Hematopoietic multipotent progenitor cell treated with erythropoietin and hydrocortisone succinate and interleukin-3 and kit ligand, for 17 days (in vitro differentiated cells): ENCODE measurements at regions not wholly inside any gene's neighbourhood (a gene's known extent, or its start where the extent isn't known, plus 50 kb on each side); places are given as distances from the start of the nearest gene placed in this dataset.

ENCODE experiments used
- DNase-seq: peaks from one replicate; pipeline ENCODE4 v3.0.0-alpha.2; 2015; ENCODE audit warnings: low spot score

- DNase-seq, result no peak
Observed at GRCh38 chr4:186934244-186934643, 210.6 kb upstream of the FAT1 start.

GRCh38 chr4:186934841-186935443 is 211.3 kb upstream of the FAT1 start:
- no peak for DNase-seq

- no peak for DNase-seq
Observed at GRCh38 chr4:186935901-186936300, 212.2 kb upstream of the FAT1 start.

- no peak for DNase-seq
Observed at GRCh38 chr4:186936496-186937375, 213.1 kb upstream of the FAT1 start.

GRCh38 chr4:186939226-186939625 is 215.6 kb upstream of the FAT1 start:
- no peak for DNase-seq

- no peak for DNase-seq
Observed at GRCh38 chr4:186939766-186940165, 216.1 kb upstream of the FAT1 start.

GRCh38 chr4:186940476-186940875 is 216.8 kb upstream of the FAT1 start:
- DNase-seq, result no peak

GRCh38 chr4:186942758-186943377 is 219.2 kb upstream of the FAT1 start:
- no peak for DNase-seq

- DNase-seq, result no peak
Observed at GRCh38 chr4:186943411-186943810, 219.8 kb upstream of the FAT1 start.

GRCh38 chr4:186946136-186946535 is 222.5 kb upstream of the FAT1 start:
- no peak for DNase-seq

GRCh38 chr4:186946682-186947294 is 223.1 kb upstream of the FAT1 start:
- DNase-seq, result no peak

- DNase-seq, result no peak
Observed at GRCh38 chr4:186948361-186949242, 224.9 kb upstream of the FAT1 start.

GRCh38 chr4:186949847-186950246 is 226.2 kb upstream of the FAT1 start:
- DNase-seq, result no peak

- DNase-seq, result no peak
Observed at GRCh38 chr4:186952709-186953108, 229.1 kb upstream of the FAT1 start.

- DNase-seq, result no peak
Observed at GRCh38 chr4:186953599-186954260, 230.1 kb upstream of the FAT1 start.

- DNase-seq, result no peak
Observed at GRCh38 chr4:186954509-186954908, 230.9 kb upstream of the FAT1 start.

GRCh38 chr4:186954956-186955355 is 231.3 kb upstream of the FAT1 start:
- DNase-seq, result no peak

- no peak for DNase-seq
Observed at GRCh38 chr4:186957952-186958555, 234.4 kb upstream of the FAT1 start.

- DNase-seq, result no peak
Observed at GRCh38 chr4:186958726-186959350, 235.2 kb upstream of the FAT1 start.
